Vagina (tissue), 2 donors: ENCODE measurements at regions not wholly inside any gene's neighbourhood (a gene's known extent, or its start where the extent isn't known, plus 50 kb on each side); places are given as distances from the start of the nearest gene placed in this dataset.
"Not testable (repeated sequence)": the region's sequence is repeated elsewhere in the genome, so short reads cannot be mapped to it uniquely, and the experiment has no call there.

Source experiments
- CTCF ChIP-seq, 3 experiments: fragments of 450-650 bp in 2 of 3; fragments of 200-600 bp in 1 of 3; sonication (generic) in 1 of 3; IDR thresholded peaks; one replicate each; pipeline ENCODE4 v1.5.1; 2017 to 2019; ENCODE audit warnings: antibody characterized with exemption in 3 of 3, mild to moderate bottlenecking in 2 of 3, moderate library complexity in 2 of 3
- POLR2A ChIP-seq, 2 donors: fragments of 450-650 bp; IDR thresholded peaks; one replicate each; pipeline ENCODE4 v1.6.1; 2017; ENCODE audit warnings: antibody characterized with exemption in 2 of 2, mild to moderate bottlenecking in 2 of 2, moderate library complexity in 2 of 2

DNA sequence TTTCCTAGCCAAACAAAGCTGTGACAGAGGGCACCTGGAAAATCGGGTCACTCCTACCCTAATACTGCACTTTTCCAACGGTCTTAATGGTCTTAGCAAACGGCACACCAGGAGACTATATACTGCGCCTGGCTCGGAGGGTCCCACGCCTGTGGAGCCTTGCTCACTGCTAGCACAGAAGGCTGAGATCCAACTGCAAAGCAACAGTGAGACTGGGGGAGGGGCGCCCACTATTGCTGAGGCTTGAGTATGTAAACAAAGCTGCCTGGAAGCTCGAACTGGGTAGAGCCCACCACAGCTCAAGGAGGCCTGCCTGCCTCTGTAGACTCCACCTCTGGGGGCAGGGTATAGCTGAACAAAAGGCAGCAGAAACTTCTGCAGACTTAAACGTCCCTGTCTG, 931.7 kb upstream of the ATXN7L3B start:
- TF ChIP-seq CTCF, POLR2A (IDR thresholded peaks at IDR 0.05): not testable (repeated sequence)
